ENCODE measurements at regions not wholly inside any gene's neighbourhood (a gene's known extent, or its start where the extent isn't known, plus 50 kb on each side); places are given as distances from the start of the nearest gene placed in this dataset.
"Not testable (repeated sequence)": the region's sequence is repeated elsewhere in the genome, so short reads cannot be mapped to it uniquely, and the experiment has no call there.

DNA sequence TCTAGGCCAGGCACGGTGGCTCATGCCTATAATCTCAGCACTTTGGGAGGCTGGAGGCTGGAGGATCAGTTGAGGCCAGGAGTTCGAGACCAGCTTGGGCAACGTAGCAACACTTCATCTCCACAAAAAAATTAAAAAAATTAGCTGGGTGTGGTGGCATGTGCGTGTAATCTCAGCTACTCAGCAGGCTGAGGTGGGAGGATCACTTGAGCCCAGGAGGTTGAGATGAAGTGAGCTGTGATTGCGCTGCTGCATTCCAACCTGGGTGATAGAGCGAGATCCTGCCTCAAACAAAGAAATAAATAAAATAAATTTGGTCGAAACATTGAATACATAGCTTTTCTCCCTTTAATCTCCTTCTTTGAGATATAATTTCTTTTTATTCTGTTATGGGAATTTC lies 80.6 kb upstream of the ITGB1 start:
- DNase-seq (ENCODE audit: low spot score) = no peak

DNA sequence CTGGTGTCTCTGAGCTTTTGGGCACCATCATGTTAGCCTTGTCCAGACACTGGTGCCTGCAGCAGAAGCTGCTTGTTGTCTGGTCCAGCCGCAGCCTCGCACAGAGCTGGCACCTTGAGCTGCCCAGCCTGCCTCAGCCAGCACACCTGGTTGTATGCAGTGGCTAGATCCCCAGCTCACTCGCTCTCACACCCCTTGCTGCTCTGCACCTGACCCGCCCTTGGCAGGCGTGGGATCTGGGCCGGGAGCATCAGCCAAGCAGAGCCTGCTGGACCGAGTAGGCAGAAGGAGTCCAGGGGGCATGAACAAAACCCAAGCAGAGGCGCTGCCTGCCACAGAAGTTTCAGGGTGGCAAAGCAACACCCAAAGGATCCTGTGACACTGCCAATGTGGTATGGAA lies 79.7 kb upstream of the ITGB1 start:
- DNase-seq (ENCODE audit: low spot score) = no peak

DNA sequence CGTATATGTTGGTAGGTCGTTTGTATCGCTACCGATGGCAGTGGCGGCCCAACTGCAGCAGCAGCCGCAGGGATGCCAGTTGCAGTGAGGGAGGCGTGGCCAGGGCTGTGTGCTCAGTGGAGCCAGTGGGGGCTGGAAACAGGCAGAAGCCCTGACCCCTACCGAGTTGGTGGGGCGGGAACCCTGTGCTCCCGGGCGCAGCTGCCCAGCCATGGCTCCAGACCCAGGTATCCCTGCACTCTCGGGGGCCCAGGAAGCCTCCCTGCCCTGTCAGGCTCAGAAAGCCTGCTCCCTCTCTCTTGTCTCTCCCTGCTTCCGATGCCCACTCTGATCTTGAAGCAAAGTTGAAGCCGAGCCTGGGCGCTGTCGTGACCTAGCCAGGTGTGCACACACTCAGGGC lies 78.6 kb upstream of the ITGB1 start:
- no peak for DNase-seq (ENCODE audit: low spot score)

DNA sequence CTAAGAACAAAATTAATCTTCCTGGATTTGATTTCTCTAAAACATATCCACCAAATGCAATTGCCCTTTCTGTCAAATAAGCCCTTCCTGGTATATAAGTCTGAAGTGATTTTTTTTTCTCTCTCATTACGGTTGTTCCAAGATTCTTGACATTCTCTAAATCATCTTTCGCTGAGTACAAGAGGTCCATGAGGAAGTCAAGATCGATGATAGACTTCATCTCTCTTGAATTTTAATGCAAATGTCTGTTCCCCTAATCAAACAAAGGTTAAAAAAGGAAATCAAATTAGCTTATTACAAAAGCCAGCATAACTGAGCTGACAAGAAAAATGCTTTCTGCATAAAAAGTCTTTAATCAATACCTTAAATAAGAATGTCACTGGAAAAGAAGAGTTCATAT lies 77.4 kb upstream of the ITGB1 start:
- DNase-seq (ENCODE audit: low spot score) = no peak

- no peak for DNase-seq (ENCODE audit: low spot score)
Measured at GRCh38 chr10:33034931-33035330, 76.9 kb upstream of the ITGB1 start.

DNA sequence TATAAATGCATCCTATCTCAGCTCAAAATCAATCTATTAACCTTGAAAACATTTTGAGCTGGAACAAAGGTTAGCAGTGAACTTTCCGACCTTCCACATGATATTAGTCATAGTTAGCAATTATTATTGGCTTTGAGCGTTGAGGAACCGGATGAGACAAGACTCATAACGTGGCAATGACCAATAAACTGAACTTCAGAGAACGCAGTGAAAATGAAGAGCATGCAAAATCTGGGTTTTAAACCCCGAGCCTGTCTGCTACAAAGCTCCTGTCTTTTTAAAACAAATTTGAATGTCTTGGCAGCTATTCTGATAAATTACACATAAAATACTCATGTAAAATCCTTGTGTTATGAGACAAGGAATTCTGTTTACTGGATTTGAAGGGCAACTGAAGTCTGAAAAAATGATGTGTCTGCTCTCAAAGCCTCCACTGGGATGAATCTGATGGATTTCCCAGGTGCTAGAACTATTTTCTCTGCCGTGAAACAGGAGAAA lies 74.7 kb upstream of the ITGB1 start:
- no peak for DNase-seq (ENCODE audit: low spot score)

DNA sequence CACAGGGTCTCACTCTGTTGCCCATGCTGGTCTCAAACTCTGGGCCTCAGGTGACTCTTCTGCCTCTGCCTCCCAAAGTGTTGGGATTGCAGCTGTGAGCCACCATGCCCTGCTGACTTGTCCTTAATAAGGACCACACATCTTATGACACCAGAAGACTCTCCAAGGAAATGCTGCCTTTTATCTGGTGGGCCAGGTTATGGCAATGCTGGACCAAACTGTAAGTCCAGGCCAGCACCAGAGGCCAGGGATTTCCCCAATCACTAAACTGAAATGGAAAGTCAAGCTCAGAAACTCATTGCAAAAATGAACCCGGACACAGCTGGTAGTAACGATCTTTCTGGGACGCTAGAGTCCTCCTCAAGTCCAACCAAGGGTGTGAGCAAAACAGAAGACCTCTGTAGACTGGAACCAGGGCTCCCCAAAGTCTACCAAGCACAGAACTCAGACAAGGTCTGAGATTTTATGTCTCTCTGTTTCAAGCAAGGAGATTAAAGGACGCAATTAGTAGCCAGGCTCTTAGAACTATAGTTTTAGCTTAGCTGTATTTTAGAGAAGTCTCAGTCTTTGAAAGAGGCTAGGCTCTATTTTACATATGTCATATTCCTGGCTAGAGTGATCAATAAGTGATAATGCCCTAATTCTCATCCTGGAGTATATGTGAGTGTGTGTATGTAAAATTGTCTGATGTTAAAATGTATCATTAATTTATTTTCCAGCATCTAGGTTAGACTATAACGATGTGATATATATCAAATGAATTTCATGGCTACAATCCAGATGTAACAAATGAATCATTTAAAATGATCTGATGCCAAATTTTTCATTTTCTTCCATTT lies 74.0 kb upstream of the ITGB1 start:
- no peak for DNase-seq (ENCODE audit: low spot score)

DNA sequence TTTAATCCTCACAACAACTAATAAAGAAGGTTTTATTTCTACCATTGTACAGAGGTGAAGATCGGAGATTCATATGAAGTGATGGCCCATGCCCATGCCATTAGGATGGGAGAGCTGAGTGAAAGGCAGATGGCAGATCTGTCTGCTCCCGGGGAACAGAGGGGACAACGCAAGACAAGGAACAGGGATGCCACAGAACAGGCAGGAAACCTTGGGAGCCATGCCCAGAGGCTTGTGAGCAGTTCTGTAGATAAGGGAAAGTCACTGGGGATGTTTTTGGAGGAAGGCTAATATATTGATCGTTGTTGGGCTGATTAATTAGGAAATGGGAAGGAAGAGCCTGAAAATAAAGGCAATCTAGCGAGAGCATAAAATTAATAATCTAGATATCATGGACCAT lies 73.1 kb upstream of the ITGB1 start:
- DNase-seq (ENCODE audit: low spot score) = no peak

DNA sequence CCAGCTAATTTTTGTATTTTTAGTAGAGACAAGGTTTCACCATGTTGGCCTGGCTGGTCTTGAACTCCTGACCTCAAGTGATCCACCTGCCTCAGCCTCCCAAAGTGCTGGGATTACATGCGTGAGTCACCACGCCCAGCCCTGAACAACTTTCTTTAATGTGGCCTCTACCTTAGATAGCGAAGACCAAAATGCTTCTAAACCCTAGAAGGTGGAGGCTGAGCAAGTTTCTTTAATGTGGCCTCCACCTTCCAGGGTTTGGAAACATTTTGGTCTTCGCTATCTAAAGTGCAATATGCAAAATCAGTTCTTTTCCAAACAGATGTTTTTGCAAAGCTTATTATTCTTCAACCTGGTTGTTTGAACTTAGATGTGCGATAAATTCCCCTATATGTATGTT lies 70.5 kb upstream of the ITGB1 start:
- not testable (repeated sequence) for DNase-seq (ENCODE audit: low spot score)

DNA sequence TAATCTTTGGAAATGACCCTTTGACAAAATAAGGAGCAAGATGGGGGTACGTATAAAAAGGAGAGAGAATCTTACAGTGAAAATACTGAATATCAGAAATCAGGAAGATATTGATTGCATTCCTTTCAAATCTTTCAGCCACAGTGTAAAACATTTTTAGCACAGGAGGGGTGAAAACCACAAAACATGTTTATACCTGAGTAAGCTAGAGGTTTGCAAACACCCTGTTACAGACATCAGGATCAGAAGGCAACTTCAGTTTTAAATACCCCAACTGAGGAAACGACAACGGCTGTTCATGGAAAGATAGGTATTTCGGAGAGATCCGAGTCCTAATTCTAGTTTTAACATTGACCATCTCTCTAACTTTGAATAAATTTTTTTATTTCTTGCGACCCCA lies 69.1 kb upstream of the ITGB1 start:
- DNase-seq (ENCODE audit: low spot score) = no peak

DNA sequence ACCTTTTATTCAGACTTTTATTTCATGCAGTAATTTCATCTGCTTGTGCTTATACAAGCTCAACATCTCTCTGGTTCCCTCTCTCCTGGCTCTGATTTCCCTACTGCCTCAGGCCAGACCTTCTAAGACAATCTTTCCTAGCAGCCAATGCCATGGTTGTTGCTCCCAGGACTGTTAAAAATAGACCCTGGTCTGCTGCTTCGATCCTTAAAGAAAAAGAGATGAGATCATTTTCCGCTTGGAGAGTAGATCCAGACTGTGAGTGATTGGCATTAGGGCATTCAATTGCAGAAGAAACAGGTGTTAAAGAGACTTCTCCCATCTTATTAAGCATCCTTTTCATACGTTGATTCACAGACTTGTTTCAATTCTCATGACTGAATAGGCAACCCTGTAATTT lies 68.4 kb upstream of the ITGB1 start:
- no peak for DNase-seq (ENCODE audit: low spot score)

GRCh38 chr10:33025910-33026309 lies 67.9 kb upstream of the ITGB1 start:
- DNase-seq (ENCODE audit: low spot score) = no peak

DNA sequence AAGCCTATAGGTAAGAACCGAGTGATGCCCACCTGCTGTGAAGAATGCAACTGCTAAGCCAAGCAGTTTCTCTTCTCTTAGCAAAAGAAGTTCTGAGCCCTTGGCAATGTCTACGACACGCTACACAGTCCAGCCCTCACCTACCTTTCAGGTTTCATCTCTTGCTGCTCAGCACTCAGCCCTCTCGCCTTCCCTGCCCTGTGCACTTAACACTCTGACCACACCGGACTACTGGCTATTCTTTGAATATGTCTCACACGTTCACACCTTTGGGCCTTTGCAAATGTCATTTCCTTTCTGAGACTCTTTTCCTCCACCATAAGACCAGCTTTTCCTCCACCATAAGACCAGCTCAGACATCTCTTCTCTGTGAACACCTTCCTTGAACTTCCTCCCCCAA lies 67.0 kb upstream of the ITGB1 start:
- no peak for DNase-seq (ENCODE audit: low spot score)

DNA sequence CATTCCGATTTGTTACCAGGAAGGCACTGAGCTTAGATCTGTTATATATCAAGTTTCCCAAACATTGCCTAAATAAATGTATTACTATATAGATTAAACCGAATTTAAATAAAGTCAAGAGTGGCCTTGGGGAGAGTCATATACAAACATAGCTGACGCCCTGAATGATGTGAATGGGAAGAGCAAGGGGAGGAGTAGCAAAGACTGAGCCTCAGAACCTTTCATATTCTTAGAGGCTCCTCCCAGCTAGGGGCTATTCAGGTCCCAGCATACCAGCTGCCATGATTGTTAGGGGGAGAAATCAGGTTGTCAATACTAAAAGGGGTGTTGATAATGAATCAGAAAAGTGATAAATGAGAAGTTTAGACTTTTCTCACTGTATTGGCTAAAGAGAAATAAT lies 64.7 kb upstream of the ITGB1 start:
- DNase-seq (ENCODE audit: low spot score) = no peak

GRCh38 chr10:33022090-33022489 lies 64.1 kb upstream of the ITGB1 start:
- no peak for DNase-seq (ENCODE audit: low spot score)

DNA sequence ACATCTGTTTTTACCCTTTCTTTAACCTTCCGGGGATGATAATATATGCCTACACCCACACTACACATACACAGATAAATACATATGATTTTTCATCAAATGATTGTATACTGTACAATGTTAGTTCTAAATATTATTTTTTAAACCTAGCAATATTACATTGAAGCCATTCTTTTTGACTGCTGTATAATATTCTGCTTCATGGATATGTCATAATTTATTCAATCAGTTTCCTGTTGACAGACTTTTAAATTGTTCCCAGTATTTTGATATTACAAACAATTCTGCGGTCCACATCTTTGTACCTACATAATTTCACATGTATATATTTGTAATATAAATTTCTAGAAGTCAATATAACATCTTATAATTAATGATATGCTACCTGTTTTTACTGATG lies 59.0 kb upstream of the ITGB1 start:
- DNase-seq (ENCODE audit: low spot score) = no peak

- no peak for DNase-seq (ENCODE audit: low spot score)
Measured at GRCh38 chr10:33015761-33016547, 57.9 kb upstream of the ITGB1 start.

- not testable (repeated sequence) for DNase-seq (ENCODE audit: low spot score)
Measured at GRCh38 chr10:33013331-33013730, 55.3 kb upstream of the ITGB1 start.

DNA sequence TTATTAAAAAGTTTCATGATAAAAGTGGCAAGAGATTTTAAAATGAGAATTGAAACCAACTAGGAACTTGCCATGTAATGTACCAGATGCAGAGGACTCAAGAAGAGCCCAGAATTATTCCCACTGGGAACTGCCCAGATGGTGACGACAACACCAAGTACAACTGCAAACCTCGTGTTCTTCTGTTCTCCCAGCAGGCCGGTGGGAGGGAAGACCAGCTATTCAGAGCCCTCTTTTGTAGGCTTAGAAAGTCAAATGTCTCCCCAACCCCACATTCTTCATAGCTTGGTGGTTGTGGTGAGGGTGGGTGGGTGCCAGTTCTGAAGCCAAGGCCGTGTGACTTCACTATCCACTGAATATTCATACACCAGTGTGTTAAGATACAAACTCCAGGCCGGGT lies 54.3 kb upstream of the ITGB1 start:
- no peak for DNase-seq (ENCODE audit: low spot score)

DNA sequence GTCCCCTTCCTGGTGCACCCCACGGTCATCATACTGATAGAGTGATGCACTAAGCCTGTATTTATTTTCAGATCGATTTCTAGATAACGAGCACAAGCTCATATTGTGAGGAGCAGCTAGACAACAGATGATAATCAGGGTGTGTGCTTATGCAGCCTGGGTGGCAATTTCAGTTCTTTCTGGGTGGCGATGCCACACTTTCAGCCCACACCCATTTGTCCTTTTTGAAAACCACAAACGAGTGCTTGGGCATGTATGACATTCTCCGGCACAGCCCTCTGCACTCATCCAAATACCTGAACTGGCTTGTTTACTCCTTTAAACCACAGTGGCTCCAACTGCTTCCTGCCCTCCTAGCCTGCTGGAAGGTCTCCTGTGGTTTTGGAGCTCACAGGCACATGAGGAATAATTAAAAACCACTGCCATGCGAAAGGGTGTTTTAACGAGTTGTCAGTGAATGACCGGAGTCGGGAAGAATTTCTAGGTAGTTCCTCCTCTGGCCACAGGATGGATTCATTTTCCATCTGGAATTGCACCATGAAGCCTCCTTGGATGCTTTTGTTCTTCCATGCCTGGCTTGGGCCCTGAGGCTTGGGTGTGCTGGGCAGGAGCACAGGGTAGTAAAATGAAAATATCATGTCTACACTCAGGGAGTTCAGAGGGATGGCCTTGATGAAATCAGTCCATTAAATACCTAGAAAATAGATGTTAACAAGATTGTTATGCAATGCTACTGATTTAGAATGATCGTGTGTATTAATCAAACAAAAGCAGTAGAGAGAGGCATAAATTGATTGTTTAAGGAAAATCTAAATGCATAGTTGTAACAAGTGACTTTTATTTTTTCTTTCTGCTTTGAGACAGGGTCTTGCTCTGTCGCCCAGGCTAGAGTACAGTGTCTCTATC lies 52.4 kb upstream of the ITGB1 start:
- DNase-seq (ENCODE audit: low spot score) = peak; percentile 98

DNA sequence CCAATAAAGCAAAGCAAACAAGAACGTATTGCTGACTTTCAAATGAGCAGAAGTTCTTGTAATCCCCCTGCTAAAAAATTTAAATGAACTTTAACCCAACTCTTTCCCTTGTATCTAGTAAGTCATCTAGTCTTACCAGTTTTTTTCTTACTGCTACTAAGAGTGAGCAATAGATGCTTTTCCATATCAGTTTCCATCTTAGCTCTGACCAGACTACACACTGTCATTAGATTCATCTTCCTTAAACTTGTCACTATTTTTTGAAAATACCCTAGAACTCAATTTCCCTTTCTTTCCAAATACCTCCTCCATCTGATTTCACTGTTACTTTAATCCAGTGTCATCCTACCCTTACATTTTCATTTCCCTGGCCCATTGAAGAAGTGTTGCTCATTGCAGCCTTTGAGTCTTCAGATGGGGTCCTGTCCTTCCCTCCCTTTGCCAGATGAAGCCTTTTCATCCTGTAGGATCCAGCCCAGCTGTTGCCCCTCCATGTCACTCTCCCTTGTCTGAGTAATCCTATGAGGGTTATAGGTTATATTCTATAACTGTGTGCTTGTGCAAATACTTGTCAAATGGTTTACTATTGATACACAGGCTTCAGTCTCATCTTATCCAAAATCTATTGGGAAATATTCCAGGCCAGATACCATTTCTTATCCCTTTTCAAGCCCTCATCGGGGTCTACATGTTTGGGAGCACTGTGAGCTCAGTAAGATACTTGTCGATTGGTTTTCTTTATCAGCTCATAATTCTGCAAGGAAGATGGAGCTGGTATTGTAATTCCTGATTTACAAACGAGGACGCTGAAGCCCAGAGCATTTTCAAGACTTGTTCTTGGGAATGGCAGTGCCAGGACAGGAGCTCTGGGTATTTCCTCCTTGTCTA lies 51.5 kb upstream of the ITGB1 start:
- no peak for DNase-seq (ENCODE audit: low spot score)

All from H4 (cell line).